Mesothelial cell of epicardium (in vitro differentiated cells): ENCODE measurements at regions not wholly inside any gene's neighbourhood (a gene's known extent, or its start where the extent isn't known, plus 50 kb on each side); places are given as distances from the start of the nearest gene placed in this dataset.

Experiments
- DNase-seq, 2 experiments: peaks; one replicate each; pipeline ENCODE4 v3.0.0; 2021; ENCODE audit warnings: low spot score in 2 of 2; ENCODE audit not compliant: unreplicated experiment in 2 of 2
- H3K27ac Mint-ChIP-seq: 2 replicates; pipeline ENCODE4 v1.8.0; 2021; ENCODE audit warnings: mixed read lengths
- H3K27me3 Mint-ChIP-seq: 2 replicates; pipeline ENCODE4 v1.8.0; 2021; ENCODE audit warnings: low read depth, mixed read lengths
- H3K36me3 Mint-ChIP-seq: 2 replicates; pipeline ENCODE4 v1.8.0; 2021; ENCODE audit warnings: mixed read lengths
- H3K4me1 Mint-ChIP-seq: 2 replicates; pipeline ENCODE4 v1.8.0; 2021; ENCODE audit warnings: mixed read lengths
- H3K4me3 Mint-ChIP-seq: 2 replicates; pipeline ENCODE4 v1.8.0; 2021; ENCODE audit warnings: mild to moderate bottlenecking, moderate library complexity, mixed read lengths
- H3K9me3 Mint-ChIP-seq: 2 replicates; pipeline ENCODE4 v1.8.0; 2021; ENCODE audit warnings: mixed read lengths
- TF ChIP-seq, protein P1 (sequence below): fragments of 200-600 bp; sonication (generic); IDR thresholded peaks from one replicate; pipeline ENCODE4 v1.5.0; 2021; ENCODE audit warnings: antibody characterized with exemption; ENCODE audit not compliant: unreplicated experiment

DNA sequence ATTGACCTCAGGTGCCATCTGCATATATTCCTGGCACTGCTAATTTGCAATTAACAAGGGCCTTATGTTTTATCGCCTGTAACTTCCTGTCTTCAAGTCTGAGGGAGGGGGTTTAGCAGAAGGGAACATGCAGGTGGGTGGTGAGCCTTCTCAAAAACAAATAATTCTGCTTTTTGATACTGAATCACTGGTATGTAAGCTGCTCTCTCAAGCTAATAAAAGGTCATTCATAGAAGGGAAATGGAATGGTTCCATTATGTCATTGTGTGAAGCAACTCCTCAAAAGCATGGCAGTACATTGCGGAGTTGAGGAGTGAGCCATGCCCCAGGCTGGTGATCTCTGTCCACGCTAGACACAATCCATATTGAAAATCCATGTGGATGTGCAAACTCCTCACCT is 414.8 kb upstream of the ID2 start:
- no peaks in the 10 kb centered on the region for H3K36me3 Mint-ChIP-seq
- no peak for DNase-seq
- H3K9me3 Mint-ChIP-seq, result no peaks in the 10 kb centered on the region
- no peak overlapping the region for H3K27ac Mint-ChIP-seq
- peaks cover 12% of the 10 kb centered on the region for H3K4me1 Mint-ChIP-seq
- TF ChIP-seq, protein P1, sequence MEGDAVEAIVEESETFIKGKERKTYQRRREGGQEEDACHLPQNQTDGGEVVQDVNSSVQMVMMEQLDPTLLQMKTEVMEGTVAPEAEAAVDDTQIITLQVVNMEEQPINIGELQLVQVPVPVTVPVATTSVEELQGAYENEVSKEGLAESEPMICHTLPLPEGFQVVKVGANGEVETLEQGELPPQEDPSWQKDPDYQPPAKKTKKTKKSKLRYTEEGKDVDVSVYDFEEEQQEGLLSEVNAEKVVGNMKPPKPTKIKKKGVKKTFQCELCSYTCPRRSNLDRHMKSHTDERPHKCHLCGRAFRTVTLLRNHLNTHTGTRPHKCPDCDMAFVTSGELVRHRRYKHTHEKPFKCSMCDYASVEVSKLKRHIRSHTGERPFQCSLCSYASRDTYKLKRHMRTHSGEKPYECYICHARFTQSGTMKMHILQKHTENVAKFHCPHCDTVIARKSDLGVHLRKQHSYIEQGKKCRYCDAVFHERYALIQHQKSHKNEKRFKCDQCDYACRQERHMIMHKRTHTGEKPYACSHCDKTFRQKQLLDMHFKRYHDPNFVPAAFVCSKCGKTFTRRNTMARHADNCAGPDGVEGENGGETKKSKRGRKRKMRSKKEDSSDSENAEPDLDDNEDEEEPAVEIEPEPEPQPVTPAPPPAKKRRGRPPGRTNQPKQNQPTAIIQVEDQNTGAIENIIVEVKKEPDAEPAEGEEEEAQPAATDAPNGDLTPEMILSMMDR, result no peak
- H3K27me3 Mint-ChIP-seq, result no peaks in the 10 kb centered on the region
- H3K4me3 Mint-ChIP-seq, result no peak overlapping the region

DNA sequence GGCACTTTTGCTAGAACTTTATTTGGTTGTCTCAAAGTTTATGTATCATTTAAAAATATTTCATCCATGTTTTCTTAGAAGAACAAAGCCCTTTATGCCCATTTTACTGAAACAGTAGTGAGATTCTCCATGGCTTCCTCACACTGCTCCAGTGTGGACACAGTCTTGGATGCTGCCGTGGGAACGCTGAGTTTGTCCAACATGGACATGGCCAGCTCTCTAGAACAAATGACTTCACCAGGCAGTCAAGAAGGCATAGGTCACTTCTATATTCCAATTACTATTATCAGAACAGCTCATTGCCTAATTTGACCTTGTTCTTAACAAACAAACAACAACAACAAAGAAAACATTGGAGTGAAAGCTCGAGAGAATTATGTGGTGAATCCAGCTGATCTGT is 414.1 kb upstream of the ID2 start:
- Mint-ChIP-seq H3K4me3 (no peak overlapping the region), H3K27ac (no peak overlapping the region), H3K4me1 (peaks cover 12% of the 10 kb centered on the region), H3K36me3 (no peaks in the 10 kb centered on the region), H3K9me3 (peaks cover 5% of the 10 kb centered on the region), H3K27me3 (no peaks in the 10 kb centered on the region)
- DNase-seq, result no peak
- TF ChIP-seq, protein P1, result no peak

DNA sequence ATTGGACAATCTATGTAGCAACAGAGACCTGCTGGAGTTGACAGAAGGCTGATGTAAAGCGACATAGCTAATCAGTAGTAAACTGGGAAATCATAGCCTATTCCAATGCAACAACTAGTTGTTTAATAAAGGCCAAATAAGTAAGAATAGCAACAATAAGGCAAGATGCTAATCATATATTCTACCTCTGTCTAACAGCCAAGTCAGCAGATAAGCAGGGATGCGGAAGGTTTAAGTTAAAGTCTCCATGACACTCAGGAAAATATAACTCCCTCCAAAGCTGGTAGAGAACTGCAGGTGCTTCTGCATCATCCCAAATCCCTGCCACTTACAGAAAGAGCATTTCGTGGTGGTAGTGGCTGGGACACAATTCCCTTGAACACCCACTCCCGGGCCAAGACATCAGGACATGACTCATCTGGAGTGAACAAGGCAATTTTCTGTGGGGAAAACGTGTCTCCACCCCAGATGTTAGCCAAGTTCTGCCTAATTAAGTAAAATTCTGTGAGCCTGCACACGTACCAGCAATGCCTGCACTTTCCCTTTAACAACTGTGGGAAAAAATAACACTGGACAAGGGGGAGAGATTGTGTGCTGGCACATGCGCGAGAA is 413.6 kb upstream of the ID2 start:
- H3K36me3 Mint-ChIP-seq, result no peaks in the 10 kb centered on the region
- no peak overlapping the region for H3K27ac Mint-ChIP-seq
- no peak overlapping the region for H3K4me3 Mint-ChIP-seq
- H3K27me3 Mint-ChIP-seq, result no peaks in the 10 kb centered on the region
- H3K4me1 Mint-ChIP-seq, result peaks cover 11% of the 10 kb centered on the region
- H3K9me3 Mint-ChIP-seq, result peaks cover 7% of the 10 kb centered on the region
- no peak for DNase-seq
- TF ChIP-seq, protein P1, result no peak

DNA sequence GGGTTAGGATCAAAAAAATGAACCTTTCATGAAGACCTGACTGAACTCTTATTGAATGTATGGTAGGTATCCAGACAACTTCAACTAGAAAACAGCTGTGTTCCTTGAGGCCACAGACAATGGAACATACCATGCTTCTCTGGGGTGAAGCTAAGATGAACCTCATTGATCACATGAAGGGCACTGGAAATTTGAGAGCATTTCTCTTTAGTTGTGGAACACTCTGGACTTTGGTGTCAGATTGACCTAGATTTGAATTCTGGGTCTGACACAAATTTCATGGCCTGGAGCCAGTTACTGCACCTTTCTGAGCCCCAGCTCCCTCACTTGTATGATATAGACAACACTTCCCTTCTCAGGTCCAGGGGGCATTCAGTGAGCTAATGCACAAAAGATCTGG is 411.2 kb upstream of the ID2 start:
- no peaks in the 10 kb centered on the region for H3K27me3 Mint-ChIP-seq
- DNase-seq, result no peak
- TF ChIP-seq, protein P1, result no peak
- H3K4me1 Mint-ChIP-seq, result peaks cover 7% of the 10 kb centered on the region
- peaks cover 23% of the 10 kb centered on the region for H3K9me3 Mint-ChIP-seq
- no peaks in the 10 kb centered on the region for H3K36me3 Mint-ChIP-seq
- no peak overlapping the region for H3K27ac Mint-ChIP-seq
- no peak overlapping the region for H3K4me3 Mint-ChIP-seq

DNA sequence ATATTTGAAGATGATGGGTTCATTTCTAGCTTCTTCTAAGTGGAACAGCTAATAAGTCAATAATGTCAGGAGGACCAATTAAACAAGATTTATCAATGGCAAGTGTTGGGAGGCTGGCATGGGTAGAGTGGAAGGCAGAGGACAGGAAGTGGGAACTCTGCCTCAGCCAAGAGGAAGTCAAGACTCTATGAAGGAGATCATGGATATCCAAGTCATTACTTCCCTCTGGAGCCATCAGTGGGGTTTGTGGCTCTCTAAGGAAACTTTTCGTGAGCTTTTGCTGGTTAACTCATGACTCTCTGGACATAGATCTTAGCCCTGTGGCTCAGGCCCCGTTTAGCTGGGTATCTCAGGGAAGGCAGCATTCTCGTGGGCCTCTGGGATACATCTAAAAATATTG is 410.4 kb upstream of the ID2 start:
- Mint-ChIP-seq H3K36me3 (no peaks in the 10 kb centered on the region), H3K9me3 (peaks cover 28% of the 10 kb centered on the region), H3K27me3 (no peaks in the 10 kb centered on the region), H3K4me1 (peaks cover 7% of the 10 kb centered on the region), H3K4me3 (no peak overlapping the region), H3K27ac (no peak overlapping the region)
- no peak for DNase-seq
- TF ChIP-seq, protein P1, result no peak

DNA sequence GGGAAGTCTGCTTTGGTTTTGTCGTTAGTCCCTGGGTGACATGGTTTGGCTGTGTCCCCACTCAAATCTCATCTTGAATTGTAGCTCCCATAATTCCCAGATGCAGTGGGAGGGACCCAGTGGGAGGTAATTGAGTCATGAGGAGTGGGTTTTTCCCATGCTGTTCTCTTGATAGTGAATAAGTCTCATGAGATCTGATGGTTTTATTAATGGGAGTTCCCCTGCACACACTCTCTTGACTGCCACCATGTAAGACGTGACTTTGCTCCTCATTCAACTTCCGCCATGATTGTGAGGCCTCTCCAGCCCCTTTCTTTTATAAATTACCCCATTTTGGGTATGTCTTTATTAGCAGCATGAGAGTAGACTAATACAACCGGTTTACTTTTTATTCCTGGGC is 405.8 kb upstream of the ID2 start:
- H3K36me3 Mint-ChIP-seq, result no peaks in the 10 kb centered on the region
- peaks cover 12% of the 10 kb centered on the region for H3K4me1 Mint-ChIP-seq
- TF ChIP-seq, protein P1, result no peak
- no peak for DNase-seq
- H3K27ac Mint-ChIP-seq, result no peak overlapping the region
- peaks cover 2% of the 10 kb centered on the region for H3K27me3 Mint-ChIP-seq
- H3K4me3 Mint-ChIP-seq, result no peak overlapping the region
- H3K9me3 Mint-ChIP-seq, result peaks cover 29% of the 10 kb centered on the region
